ENCODE measurements at regions not wholly inside any gene's neighbourhood (a gene's known extent, or its start where the extent isn't known, plus 50 kb on each side); places are given as distances from the start of the nearest gene placed in this dataset.

GRCh38 chr6:14807971-14808370 lies 437.9 kb upstream of the JARID2 start:
- TF ChIP-seq ZNF462 (CRISPR knock-in tag; IDR thresholded peaks at IDR 0.05) (no peak), ZNF114 (CRISPR knock-in tag; IDR thresholded peaks at IDR 0.05) (no peak), JUNB (IDR thresholded peaks at IDR 0.05; ENCODE audit: unreplicated experiment) (no peak), ZNF331 (CRISPR knock-in tag; IDR thresholded peaks at IDR 0.05; ENCODE audit: low read depth) (no peak), CREB1 (CRISPR knock-in tag; IDR thresholded peaks at IDR 0.05; ENCODE audit: low read depth) (no peak), STAT1 (IDR thresholded peaks at IDR 0.05; ENCODE audit: unreplicated experiment) (no peak), NANOG (IDR thresholded peaks at IDR 0.05; ENCODE audit: borderline replicate concordance) (no peak), REST (IDR thresholded peaks at IDR 0.05; ENCODE audit: unreplicated experiment) (no peak), EZH2 (IDR thresholded peaks at IDR 0.05; ENCODE audit: low read depth, unreplicated experiment) (no peak), POLR2AphosphoS5 (IDR thresholded peaks at IDR 0.05; ENCODE audit: low read depth) (no peak), ETS1 (IDR thresholded peaks at IDR 0.05) (no peak), EZH2phosphoT487 (IDR thresholded peaks at IDR 0.05; ENCODE audit: unreplicated experiment) (no peak), CTCF (conservative IDR thresholded peaks at IDR 0.05; ENCODE audit: low read depth in 2 of 2) (no peak)
- H3K9me2 ChIP-seq (ENCODE audit: insufficient read depth): no peaks in the 10 kb centered on the region; the same call in 1 of the 2 replicates
- DNase-seq (ENCODE audit: low spot score): no peak
- H3K27me3 ChIP-seq (ENCODE audit: insufficient read depth): no peaks in the 10 kb centered on the region
- H3K36me3 Mint-ChIP-seq (ENCODE audit: low read depth): peaks cover 16% of the 10 kb centered on the region
- peaks cover 7% of the 10 kb centered on the region for H3K4me1 Mint-ChIP-seq
- H4K20me1 ChIP-seq (replicated peaks; ENCODE audit: insufficient read depth): no peaks in the 10 kb centered on the region
- H3K4me1 ChIP-seq (ENCODE audit: insufficient read depth): peaks cover under 1% of the 10 kb centered on the region; the same call in 1 of the 2 replicates
- ATAC-seq: no peak
- no peak overlapping the region for H3K27ac Mint-ChIP-seq
- no peak overlapping the region for H3K4me3 ChIP-seq
- no peaks in the 10 kb centered on the region for H3F3A ChIP-seq (replicated peaks; ENCODE audit: low read depth)
- H3K4me3 Mint-ChIP-seq: no peak overlapping the region
- H2AFZ ChIP-seq: no peak overlapping the region
- peaks cover 11% of the 10 kb centered on the region for H3K9me3 Mint-ChIP-seq
- no peaks in the 10 kb centered on the region for H3K36me3 ChIP-seq (ENCODE audit: insufficient read depth)
- no peaks in the 10 kb centered on the region for H3K79me2 ChIP-seq (replicated peaks; ENCODE audit: insufficient read depth)
- H3K27ac ChIP-seq (ENCODE audit: low read depth): no peak overlapping the region
- H3K4me2 ChIP-seq: no peak overlapping the region
- peaks cover 6% of the 10 kb centered on the region for H3K27me3 Mint-ChIP-seq (ENCODE audit: insufficient read depth, low read depth, poor library complexity)
